ENCODE measurements at regions not wholly inside any gene's neighbourhood (a gene's known extent, or its start where the extent isn't known, plus 50 kb on each side); places are given as distances from the start of the nearest gene placed in this dataset.

- no peaks in the 10 kb centered on the region for H3K9me3 ChIP-seq (replicated peaks; ENCODE audit: control insufficient read depth, insufficient read depth, low read length)
- H3K27me3 ChIP-seq (ENCODE audit: control insufficient read depth in 2 of 2, insufficient read depth in 2 of 2, low read length in 2 of 2), result peaks cover 2% of the 10 kb centered on the region in 2 experiments
- no peaks in the 10 kb centered on the region for H3K4me1 ChIP-seq (ENCODE audit: control insufficient read depth, extremely low read depth, insufficient read depth, low read length)
- dilution Hi-C loops (cut with MboI; ENCODE audit: extremely low pct_ligation_motif_present, low sequenced_read_pairs), result no loop called here
- H3K27ac ChIP-seq (ENCODE audit: insufficient read depth, low read depth, low read length), result no peak overlapping the region
- no peaks in the 10 kb centered on the region for H3K79me2 ChIP-seq (ENCODE audit: control insufficient read depth, insufficient read depth, low read length)
- H3K4me2 ChIP-seq (ENCODE audit: insufficient read depth, low read length), result no peak overlapping the region
- DNase-seq (ENCODE audit: low read depth, low spot score) (no peak), FAIRE-seq (no peak)
- H3K36me3 ChIP-seq (ENCODE audit: control insufficient read depth in 2 of 2, extremely low read depth in 1 of 2, insufficient read depth in 2 of 2, low read length in 2 of 2), result no peaks in the 10 kb centered on the region
- H3K4me3 ChIP-seq (replicated peaks in 1 of 3; ENCODE audit: insufficient read depth in 1 of 3, low read depth in 1 of 3, low read length in 3 of 3), result no peak overlapping the region
- TF ChIP-seq MYC (IDR thresholded peaks at IDR 0.05; ENCODE audit: low read depth, low read length), result no peak
- no peak for TF ChIP-seq FOS (IDR thresholded peaks at IDR 0.05; ENCODE audit: borderline replicate concordance, insufficient read depth, low read length)
- no peak for TF ChIP-seq POLR2A (IDR thresholded peaks at IDR 0.05; ENCODE audit: low read depth, low read length)
- no peak for TF ChIP-seq GATA2 (IDR thresholded peaks at IDR 0.05; ENCODE audit: insufficient read depth, insufficient read length, low read depth, low read length)
- no peak for TF ChIP-seq POLR2AphosphoS5 (IDR thresholded peaks at IDR 0.05; ENCODE audit: insufficient read depth, low read depth, low read length)
- no peak for TF ChIP-seq EZH2 (IDR thresholded peaks at IDR 0.05; ENCODE audit: borderline replicate concordance, low read depth, low read length, severe bottlenecking)
- no peak for TF ChIP-seq JUN (IDR thresholded peaks at IDR 0.05; ENCODE audit: borderline replicate concordance, insufficient read depth, insufficient read length, low read depth)
- TF ChIP-seq MAX (IDR thresholded peaks at IDR 0.05; ENCODE audit: insufficient read depth, insufficient read length), result no peak
- no peak for TF ChIP-seq CTCF (IDR thresholded peaks at IDR 0.05; ENCODE audit: extremely low read depth in 1 of 2, insufficient read depth in 1 of 2, low read depth in 1 of 2, low read length in 2 of 2)
- no peak overlapping the region for H3K9ac ChIP-seq (replicated peaks; ENCODE audit: extremely low read depth, insufficient read depth, low read length)
- intact Hi-C loops (cut with micrococcal nuclease), result no loop called here
- no peaks in the 10 kb centered on the region for H4K20me1 ChIP-seq (replicated peaks; ENCODE audit: control insufficient read depth, extremely low read depth, insufficient read depth, low read length)
- no peak overlapping the region for H2AFZ ChIP-seq (ENCODE audit: low read depth, low read length)
- H3K9me1 ChIP-seq (replicated peaks; ENCODE audit: control insufficient read depth, extremely low read depth, insufficient read depth, low read length), result no peaks in the 10 kb centered on the region
- no TSS peak for BruUV-seq (replicated peaks)
- ChIA-PET POLR2A (no interaction called here), CTCF (no interaction called here)
Observed at GRCh38 chr22:44583854-44584253, 85.8 kb upstream of the RTL6 start.

Data from endothelial cell of umbilical vein (primary cell).